RWPE2 (cell line): ENCODE measurements at regions not wholly inside any gene's neighbourhood (a gene's known extent, or its start where the extent isn't known, plus 50 kb on each side); places are given as distances from the start of the nearest gene placed in this dataset.

Experiments used
- ATAC-seq: fragments of 200-7000 bp; cut with Tn5 transposase; 3 replicates; pipeline ENCODE4 v1.9.1; 2021; ENCODE audit warnings: low read depth
- DNase-seq: peaks from one replicate; pipeline ENCODE4 v3.0.0-alpha.2; 2020; ENCODE audit warnings: low spot score
- H3K27ac ChIP-seq: fragments of 450-650 bp; 2 replicates; pipeline ENCODE4 v1.5.1; 2017; ENCODE audit warnings: mild to moderate bottlenecking; ENCODE audit not compliant: poor library complexity, severe bottlenecking
- H3K27me3 ChIP-seq: fragments of 250-450 bp; sonication (Bioruptor Pico); 2 replicates; pipeline ENCODE4 v1.5.1; 2021; ENCODE audit warnings: mild to moderate bottlenecking, moderate library complexity; ENCODE audit not compliant: insufficient read depth, poor library complexity, severe bottlenecking
- H3K36me3 ChIP-seq: fragments of 250-450 bp; sonication (Bioruptor Pico); 2 replicates; pipeline ENCODE4 v1.5.1; 2020; ENCODE audit warnings: low read depth, mild to moderate bottlenecking, moderate library complexity
- H3K4me1 ChIP-seq: fragments of 250-450 bp; sonication (Bioruptor Pico); 2 replicates; pipeline ENCODE4 v1.5.1; 2021; ENCODE audit warnings: mild to moderate bottlenecking, moderate library complexity; ENCODE audit not compliant: insufficient read depth, poor library complexity, severe bottlenecking
- H3K4me3 ChIP-seq: fragments of 250-450 bp; sonication (Bioruptor Pico); 2 replicates; pipeline ENCODE4 v1.5.1; 2021; ENCODE audit warnings: mild to moderate bottlenecking, moderate library complexity; ENCODE audit not compliant: severe bottlenecking
- H3K9me3 ChIP-seq: fragments of 250-450 bp; sonication (Bioruptor Pico); 2 replicates; pipeline ENCODE4 v1.5.1; 2021; ENCODE audit warnings: mild to moderate bottlenecking, moderate library complexity; ENCODE audit not compliant: severe bottlenecking
- CTCF ChIP-seq: fragments of 450-650 bp; IDR thresholded peaks from one replicate; pipeline ENCODE4 v1.5.1; 2017; ENCODE audit warnings: mild to moderate bottlenecking, moderate library complexity; ENCODE audit not compliant: poor library complexity, severe bottlenecking

- Histone ChIP-seq H3K36me3 (no peaks in the 10 kb centered on the region), H3K9me3 (no peaks in the 10 kb centered on the region), H3K27ac (no peak overlapping the region), H3K4me3 (no peak overlapping the region), H3K27me3 (no peaks in the 10 kb centered on the region), H3K4me1 (no peaks in the 10 kb centered on the region)
- TF ChIP-seq CTCF: no peak
- DNase-seq (no peak), ATAC-seq (no peak)
Measured at GRCh38 chr5:97968346-97968745, 785.3 kb upstream of the RIOK2 start.

GRCh38 chr5:97979740-97980139, 793.7 kb upstream of the RGMB start:
- ATAC-seq (no peak), DNase-seq (no peak)
- Histone ChIP-seq H3K9me3 (no peaks in the 10 kb centered on the region), H3K36me3 (no peaks in the 10 kb centered on the region), H3K27me3 (no peaks in the 10 kb centered on the region), H3K27ac (no peak overlapping the region), H3K4me1 (peaks cover 3% of the 10 kb centered on the region), H3K4me3 (no peak overlapping the region)
- TF ChIP-seq CTCF: no peak

GRCh38 chr5:97980291-97980690, 793.2 kb upstream of the RGMB start:
- Histone ChIP-seq H3K4me1 (peaks cover 3% of the 10 kb centered on the region), H3K36me3 (no peaks in the 10 kb centered on the region), H3K27ac (no peak overlapping the region), H3K27me3 (no peaks in the 10 kb centered on the region), H3K9me3 (no peaks in the 10 kb centered on the region), H3K4me3 (no peak overlapping the region)
- no peak for DNase-seq
- ATAC-seq: no peak
- TF ChIP-seq CTCF: no peak

DNA sequence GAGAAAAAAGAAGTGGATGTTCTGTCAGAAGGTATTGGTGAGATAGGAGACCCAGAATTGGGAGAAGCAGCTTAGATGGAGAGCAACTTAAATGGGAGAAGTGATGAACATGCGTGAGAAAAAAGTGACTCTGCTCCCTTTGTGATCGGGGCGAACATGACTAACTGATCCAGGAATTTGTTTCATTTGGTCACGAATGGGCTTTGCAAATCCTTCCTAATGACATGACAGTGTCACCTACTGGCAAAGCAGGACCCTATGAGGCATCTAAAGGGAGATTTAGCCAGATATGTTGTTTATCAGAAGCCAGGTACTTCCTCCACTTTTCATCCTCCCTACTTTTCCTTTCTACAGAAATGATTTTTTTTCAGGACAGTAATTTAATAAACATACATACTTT, 787.4 kb upstream of the RGMB start:
- Histone ChIP-seq H3K27me3 (no peaks in the 10 kb centered on the region), H3K9me3 (no peaks in the 10 kb centered on the region), H3K27ac (no peak overlapping the region), H3K4me3 (no peak overlapping the region), H3K4me1 (no peaks in the 10 kb centered on the region), H3K36me3 (no peaks in the 10 kb centered on the region)
- peak; percentile 49; the same call in 2 of the 3 replicates for ATAC-seq
- TF ChIP-seq CTCF: peak; percentile 45
- no peak for DNase-seq

- H3K27me3 ChIP-seq: no peaks in the 10 kb centered on the region
- no peak for TF ChIP-seq CTCF
- ATAC-seq: no peak
- H3K36me3 ChIP-seq: no peaks in the 10 kb centered on the region
- DNase-seq: no peak
- no peaks in the 10 kb centered on the region for H3K9me3 ChIP-seq
- H3K4me3 ChIP-seq: no peak overlapping the region
- H3K27ac ChIP-seq: no peak overlapping the region
- no peaks in the 10 kb centered on the region for H3K4me1 ChIP-seq
Measured at GRCh38 chr5:97991236-97991635, 782.2 kb upstream of the RGMB start.
